GM23338 (cell line): ENCODE measurements at regions not wholly inside any gene's neighbourhood (a gene's known extent, or its start where the extent isn't known, plus 50 kb on each side); places are given as distances from the start of the nearest gene placed in this dataset.

Experiments used
- CTCF ChIP-seq, 2 experiments: fragments of 200-600 bp in 1 of 2; sonication (generic) in 1 of 2; conservative IDR thresholded peaks; 2 replicates each; pipeline versions ENCODE4 v1.5.1 to v1.6.1; 2016 to 2017; ENCODE audit warnings: antibody characterized with exemption in 2 of 2, low read depth in 2 of 2, mild to moderate bottlenecking in 2 of 2, moderate library complexity in 1 of 2
- EZH2 ChIP-seq: fragments of 200-600 bp; sonication (generic); IDR thresholded peaks from one replicate; pipeline ENCODE4 v1.8.0; 2017; ENCODE audit warnings: antibody characterized with exemption, mild to moderate bottlenecking, low read depth; ENCODE audit not compliant: unreplicated experiment
- EZH2phosphoT487 ChIP-seq: fragments of 200-600 bp; sonication (generic); IDR thresholded peaks from one replicate; pipeline ENCODE4 v1.8.1; 2018; ENCODE audit warnings: antibody characterized with exemption; ENCODE audit not compliant: unreplicated experiment
- POLR2AphosphoS5 ChIP-seq: IDR thresholded peaks from 2 replicates; pipeline ENCODE4 v1.6.1; 2016; ENCODE audit warnings: antibody characterized with exemption, low read depth
- REST ChIP-seq: IDR thresholded peaks from one replicate; pipeline ENCODE4 v1.6.1; 2018; ENCODE audit warnings: antibody characterized with exemption; ENCODE audit not compliant: unreplicated experiment
- STAT1 ChIP-seq: IDR thresholded peaks from one replicate; pipeline ENCODE4 v1.6.1; 2016; ENCODE audit warnings: antibody characterized with exemption; ENCODE audit not compliant: unreplicated experiment
- ZNF114 ChIP-seq: fragments of 250-450 bp; sonication (Bioruptor Pico); IDR thresholded peaks from 2 replicates; pipeline ENCODE4 v1.5.0; 2020; ENCODE audit warnings: mild to moderate bottlenecking, moderate library complexity

GRCh38 chr10:14460447-14460846, 129.7 kb upstream of the FRMD4A start:
- no peak for TF ChIP-seq CTCF (conservative IDR thresholded peaks at IDR 0.05; ENCODE audit: low read depth in 2 of 2)
- no peak for TF ChIP-seq EZH2phosphoT487
- TF ChIP-seq ZNF114 (CRISPR knock-in tag), result no peak
- no peak for TF ChIP-seq REST
- no peak for TF ChIP-seq POLR2AphosphoS5
- TF ChIP-seq EZH2, result no peak
- TF ChIP-seq STAT1, result no peak
